ENCODE measurements at regions not wholly inside any gene's neighbourhood (a gene's known extent, or its start where the extent isn't known, plus 50 kb on each side); places are given as distances from the start of the nearest gene placed in this dataset.

GRCh38 chr1:182278144-182279054 lies 113.2 kb downstream of the GLUL start:
- TF ChIP-seq CTCF (IDR thresholded peaks at IDR 0.05) = no peak
- DNase-seq (ENCODE audit: low spot score) = no peak
- H3K4me3 Mint-ChIP-seq (ENCODE audit: unreplicated experiment) = no peak overlapping the region
- no peaks in the 10 kb centered on the region for H3K36me3 Mint-ChIP-seq (ENCODE audit: low read depth)
- peaks cover 2% of the 10 kb centered on the region for H3K27me3 Mint-ChIP-seq (ENCODE audit: low read depth)
- H3K4me1 Mint-ChIP-seq (ENCODE audit: low read depth) = no peaks in the 10 kb centered on the region
- no peak overlapping the region for H3K27ac Mint-ChIP-seq (ENCODE audit: unreplicated experiment)
- no peaks in the 10 kb centered on the region for H3K9me3 Mint-ChIP-seq (ENCODE audit: low read depth)

GRCh38 chr1:182275271-182275670 lies 116.3 kb downstream of the GLUL start:
- Mint-ChIP-seq H3K4me3 (ENCODE audit: unreplicated experiment) (no peak overlapping the region), H3K27ac (ENCODE audit: unreplicated experiment) (no peak overlapping the region), H3K4me1 (ENCODE audit: low read depth) (no peaks in the 10 kb centered on the region), H3K9me3 (ENCODE audit: low read depth) (no peaks in the 10 kb centered on the region), H3K27me3 (ENCODE audit: low read depth) (peaks cover 11% of the 10 kb centered on the region), H3K36me3 (ENCODE audit: low read depth) (no peaks in the 10 kb centered on the region)
- DNase-seq (ENCODE audit: low spot score) = no peak
- no peak for TF ChIP-seq CTCF (IDR thresholded peaks at IDR 0.05)

DNA sequence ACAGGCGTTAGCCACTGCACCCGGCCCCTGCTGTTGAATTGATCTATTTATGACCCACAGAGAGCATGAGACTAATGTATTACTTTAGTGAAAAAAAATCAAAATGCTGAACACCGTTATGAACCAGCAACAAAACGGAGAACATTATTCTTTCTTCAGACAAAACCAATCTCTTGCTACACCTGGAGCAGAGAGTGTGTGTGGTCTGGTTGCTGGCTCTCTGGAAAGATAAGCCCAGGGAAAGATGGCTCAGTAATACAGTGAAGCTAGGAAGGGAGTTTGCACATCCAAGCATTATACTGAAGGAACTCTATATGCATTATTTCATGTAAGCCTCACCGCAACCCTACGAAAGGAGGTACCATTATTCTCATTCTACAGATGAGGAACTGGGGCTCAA lies 117.0 kb downstream of the GLUL start:
- no peaks in the 10 kb centered on the region for H3K36me3 Mint-ChIP-seq (ENCODE audit: low read depth)
- no peak overlapping the region for H3K27ac Mint-ChIP-seq (ENCODE audit: unreplicated experiment)
- peaks cover 11% of the 10 kb centered on the region for H3K27me3 Mint-ChIP-seq (ENCODE audit: low read depth)
- DNase-seq (ENCODE audit: low spot score) = no peak
- no peaks in the 10 kb centered on the region for H3K9me3 Mint-ChIP-seq (ENCODE audit: low read depth)
- no peaks in the 10 kb centered on the region for H3K4me1 Mint-ChIP-seq (ENCODE audit: low read depth)
- no peak overlapping the region for H3K4me3 Mint-ChIP-seq (ENCODE audit: unreplicated experiment)
- TF ChIP-seq CTCF (IDR thresholded peaks at IDR 0.05) = no peak

GRCh38 chr1:182270731-182271130 lies 120.9 kb downstream of the GLUL start:
- no peaks in the 10 kb centered on the region for H3K9me3 Mint-ChIP-seq (ENCODE audit: low read depth)
- no peaks in the 10 kb centered on the region for H3K4me1 Mint-ChIP-seq (ENCODE audit: low read depth)
- TF ChIP-seq CTCF (IDR thresholded peaks at IDR 0.05) = no peak
- peaks cover 16% of the 10 kb centered on the region for H3K27me3 Mint-ChIP-seq (ENCODE audit: low read depth)
- H3K27ac Mint-ChIP-seq (ENCODE audit: unreplicated experiment) = no peak overlapping the region
- DNase-seq (ENCODE audit: low spot score) = no peak
- no peak overlapping the region for H3K4me3 Mint-ChIP-seq (ENCODE audit: unreplicated experiment)
- H3K36me3 Mint-ChIP-seq (ENCODE audit: low read depth) = no peaks in the 10 kb centered on the region

DNA sequence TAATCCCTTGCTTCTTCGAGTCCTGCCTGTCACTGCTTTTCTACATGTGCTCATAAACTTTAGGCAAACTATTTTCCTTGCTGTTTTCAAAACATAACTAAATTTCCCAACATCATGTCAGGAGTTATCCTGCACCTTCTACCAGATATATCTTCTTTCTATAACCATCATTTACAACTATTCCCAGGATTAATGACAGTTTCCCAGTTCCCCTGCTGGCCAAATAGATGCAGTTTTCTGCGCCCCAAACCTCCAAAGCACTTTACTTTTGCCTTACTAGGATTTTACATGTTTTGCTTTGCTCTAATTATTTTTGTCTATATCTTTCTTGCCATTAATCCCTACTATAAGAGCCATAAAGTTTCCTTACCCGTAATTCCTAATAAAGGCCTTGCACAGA lies 122.5 kb downstream of the GLUL start:
- peaks cover 16% of the 10 kb centered on the region for H3K27me3 Mint-ChIP-seq (ENCODE audit: low read depth)
- DNase-seq (ENCODE audit: low spot score) = no peak
- no peak overlapping the region for H3K4me3 Mint-ChIP-seq (ENCODE audit: unreplicated experiment)
- H3K36me3 Mint-ChIP-seq (ENCODE audit: low read depth) = no peaks in the 10 kb centered on the region
- no peak overlapping the region for H3K27ac Mint-ChIP-seq (ENCODE audit: unreplicated experiment)
- H3K4me1 Mint-ChIP-seq (ENCODE audit: low read depth) = no peaks in the 10 kb centered on the region
- TF ChIP-seq CTCF (IDR thresholded peaks at IDR 0.05) = peak; percentile 12
- no peaks in the 10 kb centered on the region for H3K9me3 Mint-ChIP-seq (ENCODE audit: low read depth)
